OCI-LY3 (cell line): ENCODE measurements at regions not wholly inside any gene's neighbourhood (a gene's known extent, or its start where the extent isn't known, plus 50 kb on each side); places are given as distances from the start of the nearest gene placed in this dataset.

Experiments used
- H2AFZ ChIP-seq: fragments of 200-600, 300-600 bp; shearing (Covaris generic); 2 replicates; pipeline ENCODE4 v1.6.0; 2014; ENCODE audit warnings: antibody characterized with exemption, low read depth, low read length
- H3K27ac ChIP-seq: fragments of 200-600, 300-600 bp; sonication (generic); 2 replicates; pipeline ENCODE4 v1.5.1; 2014; ENCODE audit warnings: mild to moderate bottlenecking, low read length, moderate library complexity, mixed read lengths
- H3K27me3 ChIP-seq: fragments of 200-600, 300-600 bp; sonication (generic); 2 replicates; pipeline ENCODE4 v1.6.1; 2014; ENCODE audit warnings: low read depth, low read length, mixed read lengths
- H3K36me3 ChIP-seq: fragments of 200-600, 300-600 bp; sonication (generic); replicated peaks from 2 replicates; pipeline ENCODE3; 2014; ENCODE audit warnings: low read depth, low read length, mixed read lengths
- H3K4me1 ChIP-seq: fragments of 300-600, 200-600 bp; sonication (generic); 2 replicates; pipeline ENCODE4 v1.6.1; 2014; ENCODE audit warnings: low read length, mixed read lengths
- H3K4me2 ChIP-seq: fragments of 200-600, 300-600 bp; sonication (generic); 2 replicates; pipeline ENCODE4 v1.6.1; 2014; ENCODE audit warnings: low read length, mixed read lengths
- H3K4me3 ChIP-seq: fragments of 300-600, 200-600 bp; sonication (generic); 2 replicates; pipeline ENCODE4 v1.5.1; 2014; ENCODE audit warnings: antibody characterized with exemption, mild to moderate bottlenecking, low read length, moderate library complexity
- H3K79me2 ChIP-seq: fragments of 300-600, 200-600 bp; shearing (Covaris generic); 2 replicates; pipeline ENCODE4 v1.6.1; 2014; ENCODE audit warnings: mild to moderate bottlenecking, low read length, mixed read lengths
- H3K9ac ChIP-seq: fragments of 300-600, 200-600 bp; shearing (Covaris generic); 2 replicates; pipeline ENCODE4 v1.6.0; 2014; ENCODE audit warnings: mild to moderate bottlenecking, low read length, moderate library complexity
- H3K9me3 ChIP-seq: fragments of 200-600, 300-600 bp; shearing (Covaris generic); 2 replicates; pipeline ENCODE4 v1.6.1; 2014; ENCODE audit warnings: low read length, mixed read lengths; ENCODE audit not compliant: insufficient read depth
- H4K20me1 ChIP-seq: fragments of 200-600, 300-600 bp; sonication (generic); 2 replicates; pipeline ENCODE4 v1.6.1; 2016; ENCODE audit warnings: low read length, mixed read lengths; ENCODE audit not compliant: insufficient read depth
- CTCF ChIP-seq: fragments of 200-600, 300-600 bp; sonication (generic); IDR thresholded peaks from 2 replicates; pipeline ENCODE4 v1.5.1; 2014; ENCODE audit warnings: antibody characterized with exemption, low read length, low read depth
- EZH2phosphoT487 ChIP-seq: fragments of 200-600 bp; shearing (Covaris generic); IDR thresholded peaks from 2 replicates; pipeline ENCODE4 v1.6.1; 2018; ENCODE audit warnings: antibody characterized with exemption, mixed run types, low read depth

- Histone ChIP-seq H3K79me2 (no peaks in the 10 kb centered on the region), H3K9me3 (no peaks in the 10 kb centered on the region), H3K27ac (no peak overlapping the region), H3K4me3 (no peak overlapping the region), H3K4me1 (no peaks in the 10 kb centered on the region), H3K27me3 (peaks cover 18% of the 10 kb centered on the region), H3K4me2 (no peak overlapping the region), H4K20me1 (no peaks in the 10 kb centered on the region), H3K9ac (no peak overlapping the region), H2AFZ (no peak overlapping the region), H3K36me3 (no peaks in the 10 kb centered on the region)
- TF ChIP-seq EZH2phosphoT487 (no peak), CTCF (no peak)
Observed at GRCh38 chr3:124569761-124570160, 160.5 kb upstream of the UMPS start.

- Histone ChIP-seq H3K27ac (no peak overlapping the region), H3K9ac (no peak overlapping the region), H3K9me3 (no peaks in the 10 kb centered on the region), H4K20me1 (no peaks in the 10 kb centered on the region), H3K36me3 (no peaks in the 10 kb centered on the region), H3K4me2 (no peak overlapping the region), H3K79me2 (no peaks in the 10 kb centered on the region), H3K4me1 (no peaks in the 10 kb centered on the region), H2AFZ (no peak overlapping the region), H3K27me3 (peaks cover 18% of the 10 kb centered on the region), H3K4me3 (no peak overlapping the region)
- TF ChIP-seq EZH2phosphoT487: no peak
- TF ChIP-seq CTCF: no peak
Observed at GRCh38 chr3:124570232-124570631, 160.0 kb upstream of the UMPS start.

- Histone ChIP-seq H3K36me3 (no peaks in the 10 kb centered on the region), H3K4me1 (peaks cover 17% of the 10 kb centered on the region), H4K20me1 (no peaks in the 10 kb centered on the region; the same call in 1 of the 2 replicates), H3K27me3 (peaks cover 24% of the 10 kb centered on the region), H2AFZ (no peak overlapping the region), H3K4me2 (no peak overlapping the region), H3K9me3 (no peaks in the 10 kb centered on the region), H3K9ac (no peak overlapping the region), H3K27ac (no peak overlapping the region), H3K79me2 (no peaks in the 10 kb centered on the region), H3K4me3 (no peak overlapping the region)
- no peak for TF ChIP-seq EZH2phosphoT487
- TF ChIP-seq CTCF: no peak
Observed at GRCh38 chr3:124572851-124573405, 157.3 kb upstream of the UMPS start.

- no peak for TF ChIP-seq CTCF
- Histone ChIP-seq H3K9me3 (no peaks in the 10 kb centered on the region), H3K27me3 (peaks cover 16% of the 10 kb centered on the region), H3K4me3 (no peak overlapping the region), H3K4me1 (peaks cover 20% of the 10 kb centered on the region), H4K20me1 (no peaks in the 10 kb centered on the region; the same call in 1 of the 2 replicates), H3K9ac (no peak overlapping the region), H3K4me2 (no peak overlapping the region), H3K36me3 (no peaks in the 10 kb centered on the region), H3K27ac (no peak overlapping the region), H2AFZ (no peak overlapping the region), H3K79me2 (no peaks in the 10 kb centered on the region)
Observed at GRCh38 chr3:124574012-124574411, 156.2 kb upstream of the UMPS start.
